Ishikawa (cell line): ENCODE measurements at regions not wholly inside any gene's neighbourhood (a gene's known extent, or its start where the extent isn't known, plus 50 kb on each side); places are given as distances from the start of the nearest gene placed in this dataset.

Experiments
- CEBPB ChIP-seq: IDR thresholded peaks from 2 replicates; pipeline ENCODE4 v1.6.1; 2012
- CREB1 ChIP-seq: IDR thresholded peaks from 2 replicates; pipeline ENCODE4 v1.6.1; 2012; ENCODE audit warnings: low read depth
- TAF1 ChIP-seq: IDR thresholded peaks from 2 replicates; pipeline ENCODE4 v1.6.1; 2012; ENCODE audit warnings: low read depth, mild to moderate bottlenecking
- ZBTB7A ChIP-seq: IDR thresholded peaks from 2 replicates; pipeline ENCODE4 v1.6.1; 2012; ENCODE audit warnings: low read depth
- TF ChIP-seq, protein P1 (sequence below): IDR thresholded peaks from 2 replicates; pipeline ENCODE4 v1.6.1; 2012; ENCODE audit warnings: low read depth, mild to moderate bottlenecking

DNA sequence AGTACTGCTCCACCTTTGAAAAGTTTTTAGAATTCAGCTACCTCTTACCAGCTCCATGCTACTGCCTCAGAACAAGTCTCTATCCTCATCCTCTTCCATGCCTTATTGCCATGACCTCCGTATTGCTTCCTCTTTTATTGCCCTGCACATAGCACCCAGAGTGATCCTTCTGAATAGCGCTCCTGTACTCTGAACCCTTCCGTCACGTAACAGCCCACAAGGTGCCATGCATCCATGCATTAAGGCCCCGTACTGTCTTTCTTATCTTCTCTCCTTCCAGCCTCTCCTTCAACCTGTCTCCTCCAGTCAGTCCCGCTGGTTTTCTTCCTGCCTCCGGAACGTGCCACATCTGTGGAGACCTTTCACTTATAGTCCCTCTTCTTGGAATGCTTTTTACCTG, 273.3 kb upstream of the SEMA6A start:
- TF ChIP-seq CREB1 (no peak), ZBTB7A (no peak), TAF1 (no peak), CEBPB (no peak)
- TF ChIP-seq, protein P1, sequence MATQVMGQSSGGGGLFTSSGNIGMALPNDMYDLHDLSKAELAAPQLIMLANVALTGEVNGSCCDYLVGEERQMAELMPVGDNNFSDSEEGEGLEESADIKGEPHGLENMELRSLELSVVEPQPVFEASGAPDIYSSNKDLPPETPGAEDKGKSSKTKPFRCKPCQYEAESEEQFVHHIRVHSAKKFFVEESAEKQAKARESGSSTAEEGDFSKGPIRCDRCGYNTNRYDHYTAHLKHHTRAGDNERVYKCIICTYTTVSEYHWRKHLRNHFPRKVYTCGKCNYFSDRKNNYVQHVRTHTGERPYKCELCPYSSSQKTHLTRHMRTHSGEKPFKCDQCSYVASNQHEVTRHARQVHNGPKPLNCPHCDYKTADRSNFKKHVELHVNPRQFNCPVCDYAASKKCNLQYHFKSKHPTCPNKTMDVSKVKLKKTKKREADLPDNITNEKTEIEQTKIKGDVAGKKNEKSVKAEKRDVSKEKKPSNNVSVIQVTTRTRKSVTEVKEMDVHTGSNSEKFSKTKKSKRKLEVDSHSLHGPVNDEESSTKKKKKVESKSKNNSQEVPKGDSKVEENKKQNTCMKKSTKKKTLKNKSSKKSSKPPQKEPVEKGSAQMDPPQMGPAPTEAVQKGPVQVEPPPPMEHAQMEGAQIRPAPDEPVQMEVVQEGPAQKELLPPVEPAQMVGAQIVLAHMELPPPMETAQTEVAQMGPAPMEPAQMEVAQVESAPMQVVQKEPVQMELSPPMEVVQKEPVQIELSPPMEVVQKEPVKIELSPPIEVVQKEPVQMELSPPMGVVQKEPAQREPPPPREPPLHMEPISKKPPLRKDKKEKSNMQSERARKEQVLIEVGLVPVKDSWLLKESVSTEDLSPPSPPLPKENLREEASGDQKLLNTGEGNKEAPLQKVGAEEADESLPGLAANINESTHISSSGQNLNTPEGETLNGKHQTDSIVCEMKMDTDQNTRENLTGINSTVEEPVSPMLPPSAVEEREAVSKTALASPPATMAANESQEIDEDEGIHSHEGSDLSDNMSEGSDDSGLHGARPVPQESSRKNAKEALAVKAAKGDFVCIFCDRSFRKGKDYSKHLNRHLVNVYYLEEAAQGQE: no peak
